ENCODE measurements at regions not wholly inside any gene's neighbourhood (a gene's known extent, or its start where the extent isn't known, plus 50 kb on each side); places are given as distances from the start of the nearest gene placed in this dataset.

GRCh38 chr20:40607927-40608326 is 81.1 kb downstream of the MAFB start:
- no peaks in the 10 kb centered on the region for H3K27me3 ChIP-seq (ENCODE audit: control insufficient read depth, insufficient read depth, low read length)
- H3K9ac ChIP-seq (ENCODE audit: low read length) = no peak overlapping the region
- H3K36me3 ChIP-seq (ENCODE audit: control insufficient read depth, low read depth, low read length) = no peaks in the 10 kb centered on the region
- no peaks in the 10 kb centered on the region for H3K4me1 ChIP-seq (ENCODE audit: control insufficient read depth, low read depth, low read length)
- no peak overlapping the region for H3K27ac ChIP-seq (ENCODE audit: low read length)
- H3K4me3 ChIP-seq (ENCODE audit: low read length) = no peak overlapping the region
- no peaks in the 10 kb centered on the region for H3K9me3 ChIP-seq (ENCODE audit: control insufficient read depth, low read depth, low read length)

- Histone ChIP-seq H3K36me3 (ENCODE audit: control insufficient read depth, low read depth, low read length) (no peaks in the 10 kb centered on the region), H3K4me1 (ENCODE audit: control insufficient read depth, low read depth, low read length) (no peaks in the 10 kb centered on the region), H3K27ac (ENCODE audit: low read length) (no peak overlapping the region), H3K27me3 (ENCODE audit: control insufficient read depth, insufficient read depth, low read length) (no peaks in the 10 kb centered on the region), H3K4me3 (ENCODE audit: low read length) (no peak overlapping the region), H3K9ac (ENCODE audit: low read length) (no peak overlapping the region), H3K9me3 (ENCODE audit: control insufficient read depth, low read depth, low read length) (no peaks in the 10 kb centered on the region)
These were observed 82.4 kb downstream of the MAFB start for GRCh38 chr20:40606660-40607059.

- no peaks in the 10 kb centered on the region for H3K36me3 ChIP-seq (ENCODE audit: control insufficient read depth, low read depth, low read length)
- no peak overlapping the region for H3K4me3 ChIP-seq (ENCODE audit: low read length)
- no peaks in the 10 kb centered on the region for H3K9me3 ChIP-seq (ENCODE audit: control insufficient read depth, low read depth, low read length)
- no peak overlapping the region for H3K27ac ChIP-seq (ENCODE audit: low read length)
- no peak overlapping the region for H3K9ac ChIP-seq (ENCODE audit: low read length)
- H3K4me1 ChIP-seq (ENCODE audit: control insufficient read depth, low read depth, low read length) = no peaks in the 10 kb centered on the region
- no peaks in the 10 kb centered on the region for H3K27me3 ChIP-seq (ENCODE audit: control insufficient read depth, insufficient read depth, low read length)
These were observed 82.8 kb downstream of the MAFB start for GRCh38 chr20:40606237-40606636.

GRCh38 chr20:40604416-40604815 is 84.6 kb downstream of the MAFB start:
- Histone ChIP-seq H3K4me1 (ENCODE audit: control insufficient read depth, low read depth, low read length) (no peaks in the 10 kb centered on the region), H3K4me3 (ENCODE audit: low read length) (no peak overlapping the region), H3K9ac (ENCODE audit: low read length) (no peak overlapping the region), H3K27me3 (ENCODE audit: control insufficient read depth, insufficient read depth, low read length) (no peaks in the 10 kb centered on the region), H3K27ac (ENCODE audit: low read length) (no peak overlapping the region), H3K9me3 (ENCODE audit: control insufficient read depth, low read depth, low read length) (peaks cover under 1% of the 10 kb centered on the region), H3K36me3 (ENCODE audit: control insufficient read depth, low read depth, low read length) (no peaks in the 10 kb centered on the region)

GRCh38 chr20:40603057-40603651 is 85.9 kb downstream of the MAFB start:
- no peaks in the 10 kb centered on the region for H3K36me3 ChIP-seq (ENCODE audit: control insufficient read depth, low read depth, low read length)

GRCh38 chr20:40602381-40602780 is 86.7 kb downstream of the MAFB start:
- H3K4me3 ChIP-seq (ENCODE audit: low read length) = no peak overlapping the region
- peaks cover 9% of the 10 kb centered on the region for H3K9me3 ChIP-seq (ENCODE audit: control insufficient read depth, low read depth, low read length)
- no peaks in the 10 kb centered on the region for H3K4me1 ChIP-seq (ENCODE audit: control insufficient read depth, low read depth, low read length)
- H3K36me3 ChIP-seq (ENCODE audit: control insufficient read depth, low read depth, low read length) = no peaks in the 10 kb centered on the region
- no peaks in the 10 kb centered on the region for H3K27me3 ChIP-seq (ENCODE audit: control insufficient read depth, insufficient read depth, low read length)
- no peak overlapping the region for H3K9ac ChIP-seq (ENCODE audit: low read length)
- no peak overlapping the region for H3K27ac ChIP-seq (ENCODE audit: low read length)

More at GRCh38 chr20:40603057-40603651, 85.9 kb downstream of the MAFB start:
- Histone ChIP-seq H3K4me1 (ENCODE audit: control insufficient read depth, low read depth, low read length) (no peaks in the 10 kb centered on the region), H3K9me3 (ENCODE audit: control insufficient read depth, low read depth, low read length) (peaks cover 9% of the 10 kb centered on the region), H3K27ac (ENCODE audit: low read length) (no peak overlapping the region), H3K9ac (ENCODE audit: low read length) (no peak overlapping the region), H3K4me3 (ENCODE audit: low read length) (no peak overlapping the region), H3K27me3 (ENCODE audit: control insufficient read depth, insufficient read depth, low read length) (no peaks in the 10 kb centered on the region)

- no peak overlapping the region for H3K9ac ChIP-seq (ENCODE audit: low read length)
These were observed 88.4 kb downstream of the MAFB start for GRCh38 chr20:40600441-40601219.

GRCh38 chr20:40599987-40600386 is 89.0 kb downstream of the MAFB start:
- H3K27me3 ChIP-seq (ENCODE audit: control insufficient read depth, insufficient read depth, low read length) = no peaks in the 10 kb centered on the region
- H3K9ac ChIP-seq (ENCODE audit: low read length) = no peak overlapping the region
- no peaks in the 10 kb centered on the region for H3K4me1 ChIP-seq (ENCODE audit: control insufficient read depth, low read depth, low read length)
- no peak overlapping the region for H3K4me3 ChIP-seq (ENCODE audit: low read length)
- no peak overlapping the region for H3K27ac ChIP-seq (ENCODE audit: low read length)
- no peaks in the 10 kb centered on the region for H3K36me3 ChIP-seq (ENCODE audit: control insufficient read depth, low read depth, low read length)
- peaks cover 9% of the 10 kb centered on the region for H3K9me3 ChIP-seq (ENCODE audit: control insufficient read depth, low read depth, low read length)

More at GRCh38 chr20:40600441-40601219, 88.4 kb downstream of the MAFB start:
- no peak overlapping the region for H3K27ac ChIP-seq (ENCODE audit: low read length)
- H3K4me1 ChIP-seq (ENCODE audit: control insufficient read depth, low read depth, low read length) = no peaks in the 10 kb centered on the region
- peaks cover 9% of the 10 kb centered on the region for H3K9me3 ChIP-seq (ENCODE audit: control insufficient read depth, low read depth, low read length)
- no peaks in the 10 kb centered on the region for H3K36me3 ChIP-seq (ENCODE audit: control insufficient read depth, low read depth, low read length)
- H3K27me3 ChIP-seq (ENCODE audit: control insufficient read depth, insufficient read depth, low read length) = no peaks in the 10 kb centered on the region
- H3K4me3 ChIP-seq (ENCODE audit: low read length) = no peak overlapping the region

- Histone ChIP-seq H3K9ac (ENCODE audit: low read length) (no peak overlapping the region), H3K9me3 (ENCODE audit: control insufficient read depth, low read depth, low read length) (no peaks in the 10 kb centered on the region), H3K4me1 (ENCODE audit: control insufficient read depth, low read depth, low read length) (no peaks in the 10 kb centered on the region), H3K27me3 (ENCODE audit: control insufficient read depth, insufficient read depth, low read length) (no peaks in the 10 kb centered on the region), H3K27ac (ENCODE audit: low read length) (no peak overlapping the region), H3K36me3 (ENCODE audit: control insufficient read depth, low read depth, low read length) (no peaks in the 10 kb centered on the region), H3K4me3 (ENCODE audit: low read length) (no peak overlapping the region)
These were observed 96.1 kb downstream of the MAFB start for GRCh38 chr20:40592941-40593340.

- no peaks in the 10 kb centered on the region for H3K36me3 ChIP-seq (ENCODE audit: control insufficient read depth, low read depth, low read length)
- H3K9ac ChIP-seq (ENCODE audit: low read length) = no peak overlapping the region
- H3K27me3 ChIP-seq (ENCODE audit: control insufficient read depth, insufficient read depth, low read length) = no peaks in the 10 kb centered on the region
- H3K4me1 ChIP-seq (ENCODE audit: control insufficient read depth, low read depth, low read length) = no peaks in the 10 kb centered on the region
- no peaks in the 10 kb centered on the region for H3K9me3 ChIP-seq (ENCODE audit: control insufficient read depth, low read depth, low read length)
- H3K27ac ChIP-seq (ENCODE audit: low read length) = no peak overlapping the region
- no peak overlapping the region for H3K4me3 ChIP-seq (ENCODE audit: low read length)
These were observed 97.5 kb downstream of the MAFB start for GRCh38 chr20:40591536-40591935.

- H3K4me3 ChIP-seq (ENCODE audit: low read length) = no peak overlapping the region
- no peaks in the 10 kb centered on the region for H3K27me3 ChIP-seq (ENCODE audit: control insufficient read depth, insufficient read depth, low read length)
These were observed 97.9 kb downstream of the MAFB start for GRCh38 chr20:40591119-40591518.

GRCh38 chr20:40589581-40589980 is 99.5 kb downstream of the MAFB start:
- no peak overlapping the region for H3K4me3 ChIP-seq (ENCODE audit: low read length)
- H3K4me1 ChIP-seq (ENCODE audit: control insufficient read depth, low read depth, low read length) = no peaks in the 10 kb centered on the region
- H3K27ac ChIP-seq (ENCODE audit: low read length) = no peak overlapping the region
- H3K9ac ChIP-seq (ENCODE audit: low read length) = no peak overlapping the region
- no peaks in the 10 kb centered on the region for H3K27me3 ChIP-seq (ENCODE audit: control insufficient read depth, insufficient read depth, low read length)
- H3K9me3 ChIP-seq (ENCODE audit: control insufficient read depth, low read depth, low read length) = no peaks in the 10 kb centered on the region
- no peaks in the 10 kb centered on the region for H3K36me3 ChIP-seq (ENCODE audit: control insufficient read depth, low read depth, low read length)

More at GRCh38 chr20:40591119-40591518, 97.9 kb downstream of the MAFB start:
- H3K27ac ChIP-seq (ENCODE audit: low read length) = no peak overlapping the region
- H3K9me3 ChIP-seq (ENCODE audit: control insufficient read depth, low read depth, low read length) = no peaks in the 10 kb centered on the region
- no peaks in the 10 kb centered on the region for H3K4me1 ChIP-seq (ENCODE audit: control insufficient read depth, low read depth, low read length)
- no peak overlapping the region for H3K9ac ChIP-seq (ENCODE audit: low read length)
- H3K36me3 ChIP-seq (ENCODE audit: control insufficient read depth, low read depth, low read length) = no peaks in the 10 kb centered on the region
